ENCODE measurements at regions not wholly inside any gene's neighbourhood (a gene's known extent, or its start where the extent isn't known, plus 50 kb on each side); places are given as distances from the start of the nearest gene placed in this dataset.

DNA sequence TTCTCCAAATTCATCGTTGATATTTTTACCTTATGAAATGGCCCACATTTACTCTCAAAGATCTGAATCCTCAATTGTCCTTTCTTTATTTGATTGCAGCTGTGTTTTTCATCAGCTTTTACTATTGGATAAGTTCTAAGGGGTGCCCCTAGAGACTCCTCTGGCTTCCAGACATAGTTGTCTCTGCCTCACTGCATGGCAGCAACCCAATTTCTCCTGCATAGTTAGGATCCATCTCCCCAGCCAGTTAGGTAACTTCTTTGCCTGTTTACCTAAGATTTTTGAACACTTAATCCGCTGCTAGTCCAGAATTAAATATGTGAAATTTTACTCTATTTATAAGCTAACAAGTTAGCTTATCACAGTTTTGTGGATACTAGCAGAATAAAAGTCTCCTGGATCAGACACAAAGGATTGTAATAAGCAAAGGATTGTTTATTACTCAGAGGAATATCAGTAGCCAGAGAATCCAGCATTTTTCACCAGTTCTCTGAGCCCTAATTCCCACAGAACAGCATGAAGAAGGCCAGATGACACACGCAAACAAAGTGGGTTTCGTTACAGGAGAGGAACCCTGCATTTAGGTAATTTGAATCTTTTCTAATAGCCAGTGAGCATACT lies 101.1 kb downstream of the BBS10 start:
- Mint-ChIP-seq H3K27me3 (no peaks in the 10 kb centered on the region), H3K27ac (no peak overlapping the region), H3K36me3 (ENCODE audit: low read depth) (no peaks in the 10 kb centered on the region), H3K9me3 (no peaks in the 10 kb centered on the region), H3K4me1 (no peaks in the 10 kb centered on the region), H3K4me3 (no peak overlapping the region)
- ATAC-seq (replicated peaks): no peak

DNA sequence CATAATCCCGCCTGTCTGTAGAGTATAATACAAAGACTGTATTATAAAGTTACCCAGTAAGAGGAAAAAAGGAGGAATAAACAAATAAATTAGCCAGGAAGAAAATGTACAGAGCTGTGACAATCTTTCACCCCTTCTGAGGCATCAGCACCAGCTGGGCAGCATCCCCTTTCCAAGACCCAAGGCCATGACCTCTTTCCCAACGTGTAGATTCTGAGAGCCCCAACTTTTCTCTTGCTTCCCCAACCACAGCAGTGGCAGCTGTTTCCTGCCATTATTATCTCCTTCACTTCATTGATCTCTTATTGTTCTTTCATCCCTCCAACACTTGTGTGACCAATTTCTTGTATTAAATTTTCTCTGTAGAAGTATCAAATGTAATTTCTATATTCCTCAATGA lies 101.6 kb downstream of the BBS10 start:
- ATAC-seq (replicated peaks): no peak
- Mint-ChIP-seq H3K36me3 (ENCODE audit: low read depth) (no peaks in the 10 kb centered on the region), H3K9me3 (no peaks in the 10 kb centered on the region), H3K4me3 (no peak overlapping the region), H3K4me1 (no peaks in the 10 kb centered on the region), H3K27ac (no peak overlapping the region), H3K27me3 (no peaks in the 10 kb centered on the region)

DNA sequence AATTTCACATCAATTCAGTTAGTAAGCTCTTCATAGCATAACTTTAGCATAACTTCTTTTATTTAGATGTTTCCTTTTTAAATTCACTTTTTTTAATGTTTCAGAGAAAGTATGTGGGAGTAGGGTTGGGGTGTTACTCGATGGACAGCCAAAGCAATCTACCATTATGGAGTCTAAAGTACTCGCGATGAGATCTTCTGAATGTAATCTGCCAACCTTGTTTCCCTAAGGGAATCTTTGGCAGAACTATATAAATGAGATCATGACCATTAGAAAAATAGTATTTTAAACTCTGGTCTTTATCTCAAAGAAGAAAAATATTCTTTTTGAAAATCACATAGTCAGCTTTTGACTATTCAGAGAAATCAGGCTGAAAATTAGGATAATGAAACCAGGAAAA lies 103.9 kb downstream of the BBS10 start:
- no peaks in the 10 kb centered on the region for H3K9me3 Mint-ChIP-seq
- no peaks in the 10 kb centered on the region for H3K27me3 Mint-ChIP-seq
- no peak overlapping the region for H3K27ac Mint-ChIP-seq
- H3K4me3 Mint-ChIP-seq: no peak overlapping the region
- ATAC-seq (replicated peaks): no peak
- H3K4me1 Mint-ChIP-seq: no peaks in the 10 kb centered on the region
- no peaks in the 10 kb centered on the region for H3K36me3 Mint-ChIP-seq (ENCODE audit: low read depth)

DNA sequence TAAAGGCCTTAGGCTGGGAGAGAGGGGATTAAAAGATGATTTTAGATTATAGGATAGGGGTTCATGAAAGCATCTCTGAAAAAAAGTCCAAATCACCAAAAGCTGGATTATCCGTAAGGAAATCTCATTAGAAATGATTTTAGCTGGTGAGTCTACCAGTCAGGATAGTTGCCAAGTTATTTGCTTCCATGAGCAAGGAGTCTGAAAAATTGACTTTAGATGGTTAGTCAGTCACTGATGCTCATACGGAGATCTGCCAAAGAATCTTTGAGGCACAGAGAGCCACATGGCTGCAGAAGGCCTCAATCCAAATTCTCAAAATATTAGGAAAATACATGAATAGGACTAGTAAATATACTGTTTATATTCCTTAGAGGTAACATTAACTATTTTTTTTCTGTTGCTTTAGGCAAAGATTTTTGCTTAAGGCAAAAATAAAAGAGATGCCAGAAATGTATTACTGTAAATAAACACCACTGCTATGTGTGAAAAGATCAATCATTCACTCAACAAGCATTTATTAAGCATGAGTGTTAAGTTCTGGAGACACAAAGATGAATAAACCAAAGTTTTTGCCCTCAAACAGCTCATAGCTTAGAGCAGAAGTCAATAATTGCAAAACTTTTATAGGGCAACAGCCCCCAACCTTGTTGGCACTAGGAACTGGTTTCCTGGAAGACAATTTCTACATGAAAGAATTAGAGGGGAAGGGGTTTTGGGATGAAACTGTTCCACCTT lies 105.2 kb downstream of the BBS10 start:
- Mint-ChIP-seq H3K4me3 (no peak overlapping the region), H3K36me3 (ENCODE audit: low read depth) (no peaks in the 10 kb centered on the region), H3K4me1 (no peaks in the 10 kb centered on the region), H3K27ac (no peak overlapping the region), H3K9me3 (no peaks in the 10 kb centered on the region), H3K27me3 (peaks cover 3% of the 10 kb centered on the region)
- ATAC-seq (replicated peaks): no peak

DNA sequence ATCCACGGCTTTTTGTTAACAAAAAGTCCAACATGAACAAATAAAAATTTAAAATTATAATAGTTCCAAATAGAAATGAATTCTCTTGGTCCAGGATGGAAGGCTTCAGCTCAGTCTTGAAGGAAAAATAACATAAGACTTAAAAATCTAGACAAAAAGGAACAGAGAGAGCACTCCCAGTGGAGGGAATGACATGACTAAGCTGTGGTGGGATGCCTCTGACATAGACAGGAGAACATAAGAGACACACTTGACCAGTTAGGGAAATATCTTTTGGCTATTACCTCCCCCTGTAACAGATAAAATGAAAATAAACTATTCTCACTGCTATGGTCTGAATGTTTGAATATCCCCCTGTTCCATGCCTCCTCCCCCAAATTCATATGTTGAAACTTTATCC lies 106.8 kb downstream of the BBS10 start:
- Mint-ChIP-seq H3K4me3 (no peak overlapping the region), H3K36me3 (ENCODE audit: low read depth) (no peaks in the 10 kb centered on the region), H3K27ac (no peak overlapping the region), H3K27me3 (peaks cover 3% of the 10 kb centered on the region), H3K9me3 (no peaks in the 10 kb centered on the region), H3K4me1 (no peaks in the 10 kb centered on the region)
- ATAC-seq (replicated peaks): no peak

DNA sequence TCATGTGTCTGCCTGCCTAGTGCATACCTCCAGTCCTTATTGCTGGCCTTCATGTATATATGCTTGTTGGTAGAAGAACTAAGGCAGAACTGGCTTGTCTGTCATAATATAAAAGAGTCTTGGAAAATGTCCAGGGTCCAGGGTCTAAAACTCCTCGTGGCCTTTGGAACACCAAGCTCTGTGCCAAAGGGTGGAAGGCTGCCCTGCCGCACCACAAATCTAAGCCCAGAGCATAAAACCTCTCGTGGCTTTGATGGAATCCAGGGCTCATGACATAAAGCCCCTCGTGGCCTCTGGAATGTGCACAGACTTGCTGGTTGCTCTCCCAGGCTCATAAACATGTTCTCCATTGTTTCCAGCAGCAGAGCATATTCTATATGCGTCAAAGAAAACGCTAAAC lies 107.9 kb downstream of the BBS10 start:
- no peaks in the 10 kb centered on the region for H3K4me1 Mint-ChIP-seq
- ATAC-seq (replicated peaks): no peak
- H3K27ac Mint-ChIP-seq: no peak overlapping the region
- H3K27me3 Mint-ChIP-seq: peaks cover 3% of the 10 kb centered on the region
- no peaks in the 10 kb centered on the region for H3K9me3 Mint-ChIP-seq
- no peak overlapping the region for H3K4me3 Mint-ChIP-seq
- no peaks in the 10 kb centered on the region for H3K36me3 Mint-ChIP-seq (ENCODE audit: low read depth)

DNA sequence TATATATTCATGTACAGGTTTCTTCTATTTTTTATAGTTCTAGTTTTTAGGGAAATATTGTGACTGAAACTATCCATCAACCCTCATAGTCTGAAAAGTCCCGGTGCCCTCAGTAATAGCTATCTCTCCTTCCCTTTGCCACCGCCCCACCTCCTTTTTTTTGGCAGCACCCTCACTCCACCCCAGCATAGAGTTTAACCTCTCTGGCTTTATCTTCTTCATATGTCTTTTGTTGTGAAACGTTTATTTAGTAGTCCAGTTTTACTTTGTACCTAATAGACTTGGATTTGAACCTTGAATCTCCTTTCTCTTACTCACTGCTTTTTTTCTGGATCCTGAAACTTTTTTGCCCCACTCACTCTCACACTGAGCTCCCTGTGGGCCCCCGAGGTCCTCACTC lies 109.5 kb downstream of the BBS10 start:
- ATAC-seq (replicated peaks): no peak

DNA sequence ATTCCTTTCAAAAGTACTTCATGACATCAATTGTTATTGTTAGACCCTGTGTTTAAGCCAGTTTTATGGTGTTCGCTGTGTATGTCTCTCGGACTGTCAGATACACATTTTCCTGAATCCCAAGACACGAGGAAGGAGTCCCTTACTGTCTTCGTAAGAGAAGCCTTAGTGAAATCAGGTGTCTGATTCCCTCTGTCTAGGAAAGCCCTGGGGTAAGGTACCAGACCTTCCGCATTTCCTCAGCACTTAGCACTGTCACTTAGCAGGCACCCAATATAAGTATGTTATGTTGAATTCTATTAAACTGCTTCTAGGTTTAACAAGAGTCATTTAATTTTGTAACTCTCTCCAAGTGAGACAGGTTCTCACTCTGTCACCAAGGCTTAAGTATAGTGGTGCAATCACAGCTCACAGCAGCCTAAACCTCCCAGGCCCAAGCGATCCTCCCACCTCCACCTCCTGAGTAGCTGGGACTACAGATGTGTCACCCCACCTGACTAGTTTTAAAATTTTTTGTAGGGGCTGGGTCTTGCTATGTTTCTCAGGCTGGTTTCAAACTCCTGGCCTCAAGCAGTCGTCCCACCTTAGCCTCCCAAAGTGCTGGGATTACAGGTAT lies 111.0 kb downstream of the BBS10 start:
- peaks cover 3% of the 10 kb centered on the region for H3K27me3 Mint-ChIP-seq
- H3K9me3 Mint-ChIP-seq: no peaks in the 10 kb centered on the region
- no peak overlapping the region for H3K27ac Mint-ChIP-seq
- H3K4me1 Mint-ChIP-seq: no peaks in the 10 kb centered on the region
- no peaks in the 10 kb centered on the region for H3K36me3 Mint-ChIP-seq (ENCODE audit: low read depth)
- no peak overlapping the region for H3K4me3 Mint-ChIP-seq
- no peak for ATAC-seq (replicated peaks)

More for the DNA sequence above, 109.5 kb downstream of the BBS10 start:
- H3K9me3 Mint-ChIP-seq: no peaks in the 10 kb centered on the region
- H3K4me3 Mint-ChIP-seq: no peak overlapping the region
- no peak overlapping the region for H3K27ac Mint-ChIP-seq
- H3K4me1 Mint-ChIP-seq: no peaks in the 10 kb centered on the region
- H3K27me3 Mint-ChIP-seq: peaks cover 3% of the 10 kb centered on the region
- H3K36me3 Mint-ChIP-seq (ENCODE audit: low read depth): no peaks in the 10 kb centered on the region

DNA sequence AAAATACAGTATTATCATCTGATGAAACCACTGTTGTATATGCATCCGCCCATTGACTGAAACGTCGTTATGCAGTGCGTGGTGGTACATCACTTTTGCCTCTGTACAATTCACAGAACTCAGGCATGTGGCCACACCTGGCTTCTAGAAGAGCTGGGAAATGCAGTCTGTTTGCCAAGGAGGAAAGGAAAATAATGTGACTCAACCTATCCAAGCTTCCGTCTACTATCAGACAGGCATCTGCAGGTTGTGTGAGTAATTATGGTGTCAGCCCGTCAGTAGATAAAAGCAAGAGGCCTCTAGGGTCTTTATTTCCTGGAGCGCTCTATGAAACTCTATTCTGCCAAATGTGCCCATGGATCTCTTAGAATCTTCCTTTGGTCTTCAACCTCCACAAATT lies 111.6 kb downstream of the BBS10 start:
- no peak for ATAC-seq (replicated peaks)
- Mint-ChIP-seq H3K27me3 (peaks cover 3% of the 10 kb centered on the region), H3K4me3 (no peak overlapping the region), H3K4me1 (no peaks in the 10 kb centered on the region), H3K36me3 (ENCODE audit: low read depth) (no peaks in the 10 kb centered on the region), H3K27ac (no peak overlapping the region), H3K9me3 (no peaks in the 10 kb centered on the region)

DNA sequence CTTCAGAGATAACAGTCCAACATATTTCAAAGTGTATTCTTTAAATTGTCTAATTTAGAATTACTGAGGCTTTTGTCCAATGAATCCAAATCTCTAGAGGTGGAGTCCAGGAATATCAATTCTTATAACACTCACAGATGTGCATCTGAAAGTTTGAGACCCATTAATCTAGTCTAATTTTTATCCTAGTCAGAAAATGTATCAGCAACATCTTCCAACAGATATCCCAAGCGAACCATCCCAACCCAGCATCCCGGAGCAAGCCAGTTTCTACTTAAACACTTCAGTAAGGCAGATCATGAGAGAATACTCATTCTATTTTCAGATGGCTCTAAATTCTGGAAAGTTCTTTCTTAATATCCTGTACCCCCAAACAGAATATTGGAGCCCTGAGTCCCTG lies 113.5 kb downstream of the BBS10 start:
- H3K36me3 Mint-ChIP-seq (ENCODE audit: low read depth): no peaks in the 10 kb centered on the region
- peaks cover 3% of the 10 kb centered on the region for H3K27me3 Mint-ChIP-seq
- no peaks in the 10 kb centered on the region for H3K4me1 Mint-ChIP-seq
- H3K27ac Mint-ChIP-seq: no peak overlapping the region
- no peak overlapping the region for H3K4me3 Mint-ChIP-seq
- no peak for ATAC-seq (replicated peaks)
- no peaks in the 10 kb centered on the region for H3K9me3 Mint-ChIP-seq

DNA sequence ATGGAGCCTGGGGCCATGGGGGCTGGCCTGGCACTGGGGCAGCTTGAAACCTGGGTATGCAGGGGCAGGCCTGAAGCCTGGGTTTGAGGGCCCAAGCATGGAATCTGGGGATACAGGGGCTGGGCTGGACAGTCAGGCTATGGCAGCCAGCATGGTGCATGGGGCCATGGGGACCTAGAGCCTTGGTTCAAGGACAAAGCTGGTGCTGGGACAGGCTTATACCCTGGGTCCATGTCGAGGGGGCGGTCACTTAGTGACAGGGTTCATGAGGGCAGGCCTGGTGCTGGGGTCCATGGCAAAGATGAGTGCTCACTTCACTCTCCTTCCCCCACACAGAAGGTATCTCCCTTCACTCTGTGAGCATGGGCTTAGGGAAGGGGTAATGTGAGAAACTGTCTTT lies 116.2 kb downstream of the BBS10 start:
- no peak for ATAC-seq (replicated peaks)
- Mint-ChIP-seq H3K36me3 (ENCODE audit: low read depth) (no peaks in the 10 kb centered on the region), H3K4me1 (no peaks in the 10 kb centered on the region), H3K4me3 (no peak overlapping the region), H3K27ac (no peak overlapping the region), H3K27me3 (no peaks in the 10 kb centered on the region), H3K9me3 (no peaks in the 10 kb centered on the region)

DNA sequence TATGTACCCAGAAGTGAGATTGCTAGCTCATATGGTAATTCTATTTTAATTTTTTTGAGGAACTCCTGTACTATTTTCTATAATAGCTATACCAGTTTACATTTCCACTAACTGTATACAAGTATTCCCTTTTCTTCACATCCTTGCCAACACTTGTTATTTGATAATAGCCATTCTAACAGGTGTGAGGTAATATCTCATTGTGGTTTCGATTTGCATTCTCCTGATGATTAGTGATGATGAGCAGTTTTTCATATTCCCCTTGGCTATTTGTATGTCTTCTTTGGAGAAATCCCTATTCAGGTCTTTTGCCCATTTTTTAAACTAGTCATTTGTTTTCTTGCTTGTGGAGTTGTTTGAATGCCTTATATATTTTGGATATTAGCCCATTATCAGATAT lies 121.3 kb downstream of the BBS10 start:
- Mint-ChIP-seq H3K36me3 (ENCODE audit: low read depth) (no peaks in the 10 kb centered on the region), H3K27ac (no peak overlapping the region), H3K4me3 (no peak overlapping the region), H3K9me3 (no peaks in the 10 kb centered on the region), H3K27me3 (no peaks in the 10 kb centered on the region), H3K4me1 (no peaks in the 10 kb centered on the region)
- no peak for ATAC-seq (replicated peaks)

DNA sequence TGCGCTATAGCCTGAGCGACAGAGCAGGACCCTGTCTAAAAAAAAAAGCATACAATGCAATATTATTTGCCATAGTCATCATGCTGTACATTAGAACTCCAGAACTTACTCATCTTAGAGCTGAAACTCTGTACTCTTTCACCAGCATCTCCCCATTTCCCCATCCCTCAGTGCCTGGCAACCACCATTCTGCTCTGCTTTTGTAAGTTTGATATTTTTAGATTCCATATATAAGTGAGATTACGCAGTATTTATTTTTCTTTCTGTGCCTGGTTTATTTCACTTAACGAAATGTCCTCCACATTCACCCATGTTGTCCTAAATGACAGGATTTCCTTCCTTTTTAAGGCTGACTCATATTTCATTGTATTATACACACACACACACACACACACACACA lies 121.8 kb downstream of the BBS10 start:
- Mint-ChIP-seq H3K27ac (no peak overlapping the region), H3K9me3 (no peaks in the 10 kb centered on the region), H3K4me1 (no peaks in the 10 kb centered on the region), H3K36me3 (ENCODE audit: low read depth) (no peaks in the 10 kb centered on the region), H3K4me3 (no peak overlapping the region), H3K27me3 (no peaks in the 10 kb centered on the region)
- peak; percentile 18 for ATAC-seq (replicated peaks)

DNA sequence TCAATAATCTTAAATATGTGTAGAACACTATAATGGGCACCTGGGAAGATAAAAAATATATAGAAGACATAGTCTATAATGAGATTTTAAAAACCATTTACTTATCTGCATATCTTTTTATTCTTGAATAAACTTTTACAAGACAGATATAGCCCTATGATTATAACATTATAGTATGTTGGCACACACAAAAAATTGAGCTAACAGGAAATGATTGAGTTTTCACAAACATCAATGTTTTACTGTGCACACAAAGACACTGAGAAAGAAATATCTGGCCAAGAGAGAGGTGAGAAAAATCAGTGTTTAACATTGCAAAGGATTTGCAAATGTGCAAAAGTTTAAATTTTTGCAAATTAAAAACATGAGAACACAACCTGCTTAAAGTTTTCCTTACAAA lies 124.3 kb downstream of the BBS10 start:
- ATAC-seq (replicated peaks): no peak
- Mint-ChIP-seq H3K36me3 (ENCODE audit: low read depth) (no peaks in the 10 kb centered on the region), H3K9me3 (no peaks in the 10 kb centered on the region), H3K4me3 (no peak overlapping the region), H3K27ac (no peak overlapping the region), H3K4me1 (no peaks in the 10 kb centered on the region), H3K27me3 (no peaks in the 10 kb centered on the region)

DNA sequence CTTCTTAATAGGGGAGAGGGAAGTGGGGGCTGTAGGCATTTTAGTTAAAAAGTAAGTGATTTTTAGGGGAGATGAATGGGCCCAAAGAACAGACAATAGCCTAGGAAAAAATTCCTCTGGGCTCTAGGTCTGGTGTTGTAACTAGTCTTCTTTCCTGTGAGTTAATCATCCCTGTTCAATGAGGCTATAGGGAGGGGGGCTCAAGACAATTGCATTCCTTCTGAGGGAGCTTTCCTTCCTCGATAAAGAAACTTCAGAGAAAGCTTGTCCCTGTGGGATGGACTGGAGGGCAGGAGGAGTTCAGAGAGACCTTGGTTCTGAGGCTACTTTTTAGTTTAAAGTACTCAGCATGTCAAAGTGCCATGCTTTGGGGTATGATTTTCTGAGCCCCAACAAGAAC lies 127.2 kb downstream of the BBS10 start:
- no peak overlapping the region for H3K27ac Mint-ChIP-seq
- H3K9me3 Mint-ChIP-seq: no peaks in the 10 kb centered on the region
- H3K4me3 Mint-ChIP-seq: no peak overlapping the region
- peaks cover 4% of the 10 kb centered on the region for H3K27me3 Mint-ChIP-seq
- no peak for ATAC-seq (replicated peaks)
- H3K36me3 Mint-ChIP-seq (ENCODE audit: low read depth): no peaks in the 10 kb centered on the region
- H3K4me1 Mint-ChIP-seq: peaks cover 3% of the 10 kb centered on the region

All from activated T-helper 17 cell treated with anti-CD3 and anti-CD28 coated beads, Interleukin-2, amount 50 U/mL, for 72 hours (primary cell).